ENCODE measurements at regions not wholly inside any gene's neighbourhood (a gene's known extent, or its start where the extent isn't known, plus 50 kb on each side); places are given as distances from the start of the nearest gene placed in this dataset.

DNA sequence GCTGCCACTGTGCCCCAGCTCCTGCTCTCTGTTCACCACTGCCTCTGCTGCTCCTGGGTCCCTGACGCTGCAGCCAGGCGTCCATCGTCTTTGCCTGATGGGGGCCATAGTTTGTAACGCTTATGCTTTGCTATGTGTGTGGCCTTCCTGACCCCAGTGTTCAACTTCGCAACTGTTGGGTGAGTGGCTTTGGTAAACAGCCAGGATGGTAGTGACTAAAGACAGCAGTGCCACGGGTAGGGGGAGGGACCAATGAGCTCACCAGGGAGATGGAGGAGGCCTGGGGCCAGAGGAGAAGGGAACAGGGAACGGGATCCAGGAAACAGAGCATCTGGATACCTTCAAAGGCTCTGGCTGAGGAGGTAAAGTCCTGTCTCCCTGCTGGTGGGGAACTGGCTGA, 75.9 kb upstream of the ALDH1L1 start:
- TF ChIP-seq CTCF (IDR thresholded peaks at IDR 0.05; ENCODE audit: insufficient read depth, low read depth, low read length) (no peak), EZH2 (IDR thresholded peaks at IDR 0.05; ENCODE audit: insufficient read depth, low read length) (no peak)

All from astrocyte (in vitro differentiated cells and primary cell).